ENCODE measurements at regions not wholly inside any gene's neighbourhood (a gene's known extent, or its start where the extent isn't known, plus 50 kb on each side); places are given as distances from the start of the nearest gene placed in this dataset.

- peaks cover 21% of the 10 kb centered on the region for H3K4me1 ChIP-seq (ENCODE audit: insufficient read depth, low read length)
- no peak overlapping the region for H3K27ac ChIP-seq (ENCODE audit: low read depth, low read length)
- no peaks in the 10 kb centered on the region for H3K9me3 ChIP-seq (ENCODE audit: low read length)
- no peak overlapping the region for H3K9ac ChIP-seq (ENCODE audit: low read length)
- H3K36me3 ChIP-seq (ENCODE audit: insufficient read depth, low read length), result no peaks in the 10 kb centered on the region
- no peak overlapping the region for H3K4me3 ChIP-seq (ENCODE audit: low read depth in 1 of 2, low read length in 2 of 2)
- H3K27me3 ChIP-seq (ENCODE audit: control insufficient read depth in 1 of 2, insufficient read depth in 2 of 2, low read length in 2 of 2), result no peaks in the 10 kb centered on the region
Observed at GRCh38 chr15:68482246-68482645, 50.3 kb upstream of the ITGA11 start.

- no peaks in the 10 kb centered on the region for H3K9me3 ChIP-seq (ENCODE audit: low read length)
- no peaks in the 10 kb centered on the region for H3K36me3 ChIP-seq (ENCODE audit: insufficient read depth, low read length)
- no peak overlapping the region for H3K9ac ChIP-seq (ENCODE audit: low read length)
- H3K4me3 ChIP-seq (ENCODE audit: low read depth in 1 of 2, low read length in 2 of 2), result no peak overlapping the region
- H3K27ac ChIP-seq (ENCODE audit: low read depth, low read length), result no peak overlapping the region
- H3K27me3 ChIP-seq (ENCODE audit: control insufficient read depth in 1 of 2, insufficient read depth in 2 of 2, low read length in 2 of 2), result no peaks in the 10 kb centered on the region
- peaks cover 21% of the 10 kb centered on the region for H3K4me1 ChIP-seq (ENCODE audit: insufficient read depth, low read length)
Observed at GRCh38 chr15:68483165-68483564, 51.2 kb upstream of the ITGA11 start.

- Histone ChIP-seq H3K36me3 (ENCODE audit: insufficient read depth, low read length) (no peaks in the 10 kb centered on the region), H3K27ac (ENCODE audit: low read depth, low read length) (no peak overlapping the region), H3K4me3 (ENCODE audit: low read depth in 1 of 2, low read length in 2 of 2) (no peak overlapping the region), H3K27me3 (ENCODE audit: control insufficient read depth in 1 of 2, insufficient read depth in 2 of 2, low read length in 2 of 2) (no peaks in the 10 kb centered on the region), H3K9me3 (ENCODE audit: low read length) (no peaks in the 10 kb centered on the region), H3K4me1 (ENCODE audit: insufficient read depth, low read length) (peaks cover 15% of the 10 kb centered on the region), H3K9ac (ENCODE audit: low read length) (no peak overlapping the region)
Observed at GRCh38 chr15:68484220-68484619, 52.3 kb upstream of the ITGA11 start.

GRCh38 chr15:68484696-68485400 is 52.9 kb upstream of the ITGA11 start:
- Histone ChIP-seq H3K9ac (ENCODE audit: low read length) (no peak overlapping the region), H3K27ac (ENCODE audit: low read depth, low read length) (no peak overlapping the region), H3K4me3 (ENCODE audit: low read depth in 1 of 2, low read length in 2 of 2) (no peak overlapping the region)

GRCh38 chr15:68485721-68486360 is 53.9 kb upstream of the ITGA11 start:
- peaks cover 5% of the 10 kb centered on the region for H3K4me1 ChIP-seq (ENCODE audit: insufficient read depth, low read length)
- H3K9me3 ChIP-seq (ENCODE audit: low read length), result no peaks in the 10 kb centered on the region
- H3K27me3 ChIP-seq (ENCODE audit: control insufficient read depth in 1 of 2, insufficient read depth in 2 of 2, low read length in 2 of 2), result no peaks in the 10 kb centered on the region
- no peak overlapping the region for H3K27ac ChIP-seq (ENCODE audit: low read depth, low read length)
- H3K9ac ChIP-seq (ENCODE audit: low read length), result no peak overlapping the region
- H3K36me3 ChIP-seq (ENCODE audit: insufficient read depth, low read length), result no peaks in the 10 kb centered on the region
- no peak overlapping the region for H3K4me3 ChIP-seq (ENCODE audit: low read depth in 1 of 2, low read length in 2 of 2)

More at GRCh38 chr15:68484696-68485400, 52.9 kb upstream of the ITGA11 start:
- Histone ChIP-seq H3K9me3 (ENCODE audit: low read length) (no peaks in the 10 kb centered on the region), H3K27me3 (ENCODE audit: control insufficient read depth in 1 of 2, insufficient read depth in 2 of 2, low read length in 2 of 2) (no peaks in the 10 kb centered on the region), H3K36me3 (ENCODE audit: insufficient read depth, low read length) (no peaks in the 10 kb centered on the region), H3K4me1 (ENCODE audit: insufficient read depth, low read length) (peaks cover 9% of the 10 kb centered on the region)

- no peaks in the 10 kb centered on the region for H3K27me3 ChIP-seq (ENCODE audit: control insufficient read depth in 1 of 2, insufficient read depth in 2 of 2, low read length in 2 of 2)
- H3K36me3 ChIP-seq (ENCODE audit: insufficient read depth, low read length), result no peaks in the 10 kb centered on the region
- peaks cover 5% of the 10 kb centered on the region for H3K4me1 ChIP-seq (ENCODE audit: insufficient read depth, low read length)
- H3K4me3 ChIP-seq (ENCODE audit: low read depth in 1 of 2, low read length in 2 of 2), result no peak overlapping the region
- no peak overlapping the region for H3K9ac ChIP-seq (ENCODE audit: low read length)
- H3K27ac ChIP-seq (ENCODE audit: low read depth, low read length), result no peak overlapping the region
- no peaks in the 10 kb centered on the region for H3K9me3 ChIP-seq (ENCODE audit: low read length)
Observed at GRCh38 chr15:68487087-68487843, 55.3 kb upstream of the ITGA11 start.

- Histone ChIP-seq H3K36me3 (ENCODE audit: insufficient read depth, low read length) (no peaks in the 10 kb centered on the region), H3K9ac (ENCODE audit: low read length) (no peak overlapping the region), H3K27ac (ENCODE audit: low read depth, low read length) (no peak overlapping the region), H3K9me3 (ENCODE audit: low read length) (no peaks in the 10 kb centered on the region), H3K4me3 (ENCODE audit: low read depth in 1 of 2, low read length in 2 of 2) (no peak overlapping the region), H3K4me1 (ENCODE audit: insufficient read depth, low read length) (peaks cover 5% of the 10 kb centered on the region), H3K27me3 (ENCODE audit: control insufficient read depth in 1 of 2, insufficient read depth in 2 of 2, low read length in 2 of 2) (no peaks in the 10 kb centered on the region)
Observed at GRCh38 chr15:68488290-68488689, 56.3 kb upstream of the ITGA11 start.

GRCh38 chr15:68488966-68489365 is 57.0 kb upstream of the ITGA11 start:
- Histone ChIP-seq H3K9me3 (ENCODE audit: low read length) (no peaks in the 10 kb centered on the region), H3K27ac (ENCODE audit: low read depth, low read length) (no peak overlapping the region), H3K27me3 (ENCODE audit: control insufficient read depth in 1 of 2, insufficient read depth in 2 of 2, low read length in 2 of 2) (no peaks in the 10 kb centered on the region), H3K9ac (ENCODE audit: low read length) (no peak overlapping the region), H3K36me3 (ENCODE audit: insufficient read depth, low read length) (no peaks in the 10 kb centered on the region), H3K4me1 (ENCODE audit: insufficient read depth, low read length) (peaks cover 5% of the 10 kb centered on the region), H3K4me3 (ENCODE audit: low read depth in 1 of 2, low read length in 2 of 2) (no peak overlapping the region)

- Histone ChIP-seq H3K9me3 (ENCODE audit: low read length) (no peaks in the 10 kb centered on the region), H3K4me1 (ENCODE audit: insufficient read depth, low read length) (peaks cover 5% of the 10 kb centered on the region), H3K9ac (ENCODE audit: low read length) (no peak overlapping the region), H3K27me3 (ENCODE audit: control insufficient read depth in 1 of 2, insufficient read depth in 2 of 2, low read length in 2 of 2) (no peaks in the 10 kb centered on the region), H3K27ac (ENCODE audit: low read depth, low read length) (no peak overlapping the region), H3K36me3 (ENCODE audit: insufficient read depth, low read length) (no peaks in the 10 kb centered on the region), H3K4me3 (ENCODE audit: low read depth in 1 of 2, low read length in 2 of 2) (no peak overlapping the region)
Observed at GRCh38 chr15:68489421-68489820, 57.5 kb upstream of the ITGA11 start.

GRCh38 chr15:68491415-68492106 is 59.6 kb upstream of the ITGA11 start:
- Histone ChIP-seq H3K27me3 (ENCODE audit: control insufficient read depth in 1 of 2, insufficient read depth in 2 of 2, low read length in 2 of 2) (no peaks in the 10 kb centered on the region), H3K9me3 (ENCODE audit: low read length) (no peaks in the 10 kb centered on the region), H3K4me1 (ENCODE audit: insufficient read depth, low read length) (no peaks in the 10 kb centered on the region), H3K4me3 (ENCODE audit: low read depth in 1 of 2, low read length in 2 of 2) (no peak overlapping the region), H3K36me3 (ENCODE audit: insufficient read depth, low read length) (no peaks in the 10 kb centered on the region), H3K9ac (ENCODE audit: low read length) (no peak overlapping the region), H3K27ac (ENCODE audit: low read depth, low read length) (no peak overlapping the region)

- H3K9me3 ChIP-seq (ENCODE audit: low read length), result no peaks in the 10 kb centered on the region
- no peaks in the 10 kb centered on the region for H3K27me3 ChIP-seq (ENCODE audit: control insufficient read depth in 1 of 2, insufficient read depth in 2 of 2, low read length in 2 of 2)
- H3K4me3 ChIP-seq (ENCODE audit: low read depth in 1 of 2, low read length in 2 of 2), result no peak overlapping the region
- H3K27ac ChIP-seq (ENCODE audit: low read depth, low read length), result no peak overlapping the region
- no peaks in the 10 kb centered on the region for H3K36me3 ChIP-seq (ENCODE audit: insufficient read depth, low read length)
- H3K9ac ChIP-seq (ENCODE audit: low read length), result no peak overlapping the region
- H3K4me1 ChIP-seq (ENCODE audit: insufficient read depth, low read length), result no peaks in the 10 kb centered on the region
Observed at GRCh38 chr15:68492855-68493254, 60.9 kb upstream of the ITGA11 start.
